MM.1S (cell line): ENCODE measurements at regions not wholly inside any gene's neighbourhood (a gene's known extent, or its start where the extent isn't known, plus 50 kb on each side); places are given as distances from the start of the nearest gene placed in this dataset.

Source experiments
- DNase-seq: peaks from one replicate; pipeline ENCODE4 v3.0.0-alpha.2; 2015
- H2AFZ ChIP-seq: fragments of 300-600 bp; sonication (generic); 2 replicates; pipeline ENCODE4 v1.6.0; 2016; ENCODE audit warnings: antibody characterized with exemption, low read length
- H3F3A ChIP-seq: fragments of 300-600 bp; sonication (generic); 2 replicates; pipeline ENCODE4 v1.6.1; 2016; ENCODE audit warnings: mild to moderate bottlenecking, antibody characterized with exemption, low read length, moderate library complexity, mixed read lengths; ENCODE audit not compliant: insufficient read depth
- H3K27ac ChIP-seq: fragments of 300-600 bp; sonication (generic); 2 replicates; pipeline ENCODE4 v1.5.1; 2016; ENCODE audit warnings: mild to moderate bottlenecking, low read length
- H3K27me3 ChIP-seq: fragments of 300-600 bp; sonication (generic); replicated peaks from 2 replicates; pipeline ENCODE4 v1.6.0; 2016; ENCODE audit warnings: low read length; ENCODE audit not compliant: insufficient read depth
- H3K36me3 ChIP-seq: fragments of 300-600 bp; sonication (generic); replicated peaks from 2 replicates; pipeline ENCODE4 v1.6.1; 2016; ENCODE audit warnings: mild to moderate bottlenecking, low read length, mixed read lengths; ENCODE audit not compliant: insufficient read depth
- H3K4me1 ChIP-seq: fragments of 300-600 bp; sonication (generic); 2 replicates; pipeline ENCODE4 v1.6.1; 2016; ENCODE audit warnings: low read length, mixed read lengths
- H3K4me2 ChIP-seq: fragments of 300-600 bp; sonication (generic); 2 replicates; pipeline ENCODE4 v1.6.0; 2016; ENCODE audit warnings: low read depth, low read length
- H3K4me3 ChIP-seq: fragments of 300-600 bp; sonication (generic); 2 replicates; pipeline ENCODE4 v1.5.1; 2016; ENCODE audit warnings: low read length, mixed read lengths
- H3K79me2 ChIP-seq: fragments of 300-600 bp; sonication (generic); 2 replicates; pipeline ENCODE4 v1.6.1; 2016; ENCODE audit warnings: mixed run types, low read length, mixed read lengths
- H3K9ac ChIP-seq: fragments of 300-600 bp; sonication (generic); 2 replicates; pipeline ENCODE4 v1.6.1; 2016; ENCODE audit warnings: low read length, mixed read lengths
- H3K9me2 ChIP-seq: fragments of 300-600 bp; sonication (generic); replicated peaks from 2 replicates; pipeline ENCODE4 v1.6.1; 2016; ENCODE audit warnings: mild to moderate bottlenecking, low read length, mixed read lengths; ENCODE audit not compliant: insufficient read depth
- H3K9me3 ChIP-seq: fragments of 300-600 bp; sonication (generic); replicated peaks from 2 replicates; pipeline ENCODE4 v1.6.1; 2016; ENCODE audit warnings: mild to moderate bottlenecking, low read length, mixed read lengths; ENCODE audit not compliant: insufficient read depth
- H4K20me1 ChIP-seq: fragments of 300-600 bp; sonication (generic); 2 replicates; pipeline ENCODE4 v1.6.1; 2016; ENCODE audit warnings: mild to moderate bottlenecking, low read length, moderate library complexity, mixed read lengths; ENCODE audit not compliant: insufficient read depth
- CTCF ChIP-seq: fragments of 300-600 bp; sonication (generic); IDR thresholded peaks from 2 replicates; pipeline ENCODE4 v1.5.1; 2016; ENCODE audit warnings: antibody characterized with exemption, low read length, mixed read lengths
- EZH2 ChIP-seq: fragments of 300-600 bp; sonication (generic); optimal IDR thresholded peaks from 2 replicates; pipeline ENCODE3; 2017; ENCODE audit warnings: low read depth, mild to moderate bottlenecking, antibody characterized with exemption, low read length, mixed read lengths
- EZH2phosphoT487 ChIP-seq: fragments of 300-600 bp; sonication (generic); IDR thresholded peaks from 2 replicates; pipeline ENCODE4 v1.6.1; 2018; ENCODE audit warnings: antibody characterized with exemption, low read length

- no peaks in the 10 kb centered on the region for H3K27me3 ChIP-seq
- no peaks in the 10 kb centered on the region for H3K79me2 ChIP-seq
- H3K9ac ChIP-seq = no peak overlapping the region
- H3K4me1 ChIP-seq = no peaks in the 10 kb centered on the region
- no peaks in the 10 kb centered on the region for H4K20me1 ChIP-seq
- no peak overlapping the region for H3K27ac ChIP-seq
- no peaks in the 10 kb centered on the region for H3K36me3 ChIP-seq
- H3F3A ChIP-seq = no peaks in the 10 kb centered on the region
- no peaks in the 10 kb centered on the region for H3K9me2 ChIP-seq
- H2AFZ ChIP-seq = no peak overlapping the region
- no peak overlapping the region for H3K4me3 ChIP-seq
- no peak for DNase-seq
- no peak overlapping the region for H3K4me2 ChIP-seq
- H3K9me3 ChIP-seq = no peaks in the 10 kb centered on the region
- TF ChIP-seq EZH2phosphoT487 = no peak
- no peak for TF ChIP-seq EZH2
- no peak for TF ChIP-seq CTCF
Measured at GRCh38 chr16:73116576-73116975, 68.6 kb upstream of the ZFHX3 start.

- H3K27me3 ChIP-seq = no peaks in the 10 kb centered on the region
- no peak overlapping the region for H2AFZ ChIP-seq
- TF ChIP-seq EZH2phosphoT487 (no peak), CTCF (no peak), EZH2 (no peak)
- no peaks in the 10 kb centered on the region for H3K9me2 ChIP-seq
- no peaks in the 10 kb centered on the region for H3K4me1 ChIP-seq
- H3K9ac ChIP-seq = no peak overlapping the region
- H3K4me2 ChIP-seq = no peak overlapping the region
- DNase-seq = no peak
- H3K36me3 ChIP-seq = no peaks in the 10 kb centered on the region
- no peaks in the 10 kb centered on the region for H3K9me3 ChIP-seq
- no peaks in the 10 kb centered on the region for H3F3A ChIP-seq
- H3K79me2 ChIP-seq = no peaks in the 10 kb centered on the region
- no peaks in the 10 kb centered on the region for H4K20me1 ChIP-seq
- H3K4me3 ChIP-seq = no peak overlapping the region
- no peak overlapping the region for H3K27ac ChIP-seq
Measured at GRCh38 chr16:73113336-73113735, 65.4 kb upstream of the ZFHX3 start.

GRCh38 chr16:73108195-73108963 lies 60.5 kb upstream of the ZFHX3 start:
- H3K79me2 ChIP-seq = no peaks in the 10 kb centered on the region
- H3K4me2 ChIP-seq = no peak overlapping the region
- H3K4me1 ChIP-seq = no peaks in the 10 kb centered on the region
- H3K9me2 ChIP-seq = no peaks in the 10 kb centered on the region
- no peaks in the 10 kb centered on the region for H4K20me1 ChIP-seq
- DNase-seq = no peak
- no peak overlapping the region for H3K9ac ChIP-seq
- no peak overlapping the region for H3K27ac ChIP-seq
- H2AFZ ChIP-seq = no peak overlapping the region
- H3F3A ChIP-seq = no peaks in the 10 kb centered on the region
- no peaks in the 10 kb centered on the region for H3K36me3 ChIP-seq
- no peaks in the 10 kb centered on the region for H3K9me3 ChIP-seq
- TF ChIP-seq CTCF = no peak
- TF ChIP-seq EZH2phosphoT487 = no peak
- TF ChIP-seq EZH2 = no peak
- H3K27me3 ChIP-seq = no peaks in the 10 kb centered on the region
- no peak overlapping the region for H3K4me3 ChIP-seq
